Activated B cell treated with CpG ODN at 0.5 μM for 24 hours (primary cell): ENCODE measurements at regions not wholly inside any gene's neighbourhood (a gene's known extent, or its start where the extent isn't known, plus 50 kb on each side); places are given as distances from the start of the nearest gene placed in this dataset.

Experiments
- ATAC-seq: fragments of 200-7000 bp; cut with Tn5 transposase; one replicate; pipeline ENCODE4 v1.10.0; 2021; ENCODE audit warnings: low read depth, mild to moderate bottlenecking, moderate library complexity
- CTCF ChIA-PET: fragments of 350-600 bp; sonication (Branson Sonifier 250); formaldehyde crosslinking; loops from one replicate; lab custom pipeline; 2021; ENCODE audit warnings: antibody characterized with exemption; lab: Charles Lee
- POLR2A ChIA-PET: fragments of 350-600 bp; sonication (Branson Sonifier 250); formaldehyde crosslinking; loops from one replicate; lab custom pipeline; 2021; ENCODE audit warnings: antibody characterized with exemption; lab: Charles Lee
- DNase-seq: peaks from one replicate; pipeline ENCODE4 v3.0.0; 2022
- H3K27ac Mint-ChIP-seq: one replicate; pipeline ENCODE4 v1.8.0; 2020; ENCODE audit warnings: mixed read lengths
- H3K27me3 Mint-ChIP-seq: one replicate; pipeline ENCODE4 v1.8.0; 2021; ENCODE audit warnings: mixed read lengths
- H3K36me3 Mint-ChIP-seq: one replicate; pipeline ENCODE4 v1.8.0; 2021; ENCODE audit warnings: low read depth, mixed read lengths
- H3K4me1 Mint-ChIP-seq: one replicate; pipeline ENCODE4 v1.8.0; 2021; ENCODE audit warnings: mixed read lengths
- H3K4me3 Mint-ChIP-seq: one replicate; pipeline ENCODE4 v1.8.0; 2020; ENCODE audit warnings: mild to moderate bottlenecking, mixed read lengths
- H3K9me3 Mint-ChIP-seq: one replicate; pipeline ENCODE4 v1.8.0; 2020; ENCODE audit warnings: mixed read lengths
- CTCF ChIP-seq: fragments of 200-600 bp; IDR thresholded peaks from one replicate; pipeline ENCODE4 v1.8.0; 2022; ENCODE audit warnings: antibody characterized with exemption, mild to moderate bottlenecking
- intact Hi-C: fragments of 100-400 bp; cut with micrococcal nuclease; formaldehyde crosslinking; loops from one replicate; pipeline ENCODE4 v1.15.1; 2024

GRCh38 chr4:179662522-179662921, 2220.3 kb upstream of the AGA start:
- Mint-ChIP-seq H3K36me3 (no peaks in the 10 kb centered on the region), H3K27me3 (no peaks in the 10 kb centered on the region), H3K4me3 (no peak overlapping the region), H3K4me1 (no peaks in the 10 kb centered on the region), H3K27ac (no peak overlapping the region), H3K9me3 (peaks cover 17% of the 10 kb centered on the region)
- TF ChIP-seq CTCF = no peak
- DNase-seq (no peak), ATAC-seq (no peak)
- intact Hi-C loops = no loop called here
- CTCF ChIA-PET = no interaction called here
- POLR2A ChIA-PET = no interaction called here

DNA sequence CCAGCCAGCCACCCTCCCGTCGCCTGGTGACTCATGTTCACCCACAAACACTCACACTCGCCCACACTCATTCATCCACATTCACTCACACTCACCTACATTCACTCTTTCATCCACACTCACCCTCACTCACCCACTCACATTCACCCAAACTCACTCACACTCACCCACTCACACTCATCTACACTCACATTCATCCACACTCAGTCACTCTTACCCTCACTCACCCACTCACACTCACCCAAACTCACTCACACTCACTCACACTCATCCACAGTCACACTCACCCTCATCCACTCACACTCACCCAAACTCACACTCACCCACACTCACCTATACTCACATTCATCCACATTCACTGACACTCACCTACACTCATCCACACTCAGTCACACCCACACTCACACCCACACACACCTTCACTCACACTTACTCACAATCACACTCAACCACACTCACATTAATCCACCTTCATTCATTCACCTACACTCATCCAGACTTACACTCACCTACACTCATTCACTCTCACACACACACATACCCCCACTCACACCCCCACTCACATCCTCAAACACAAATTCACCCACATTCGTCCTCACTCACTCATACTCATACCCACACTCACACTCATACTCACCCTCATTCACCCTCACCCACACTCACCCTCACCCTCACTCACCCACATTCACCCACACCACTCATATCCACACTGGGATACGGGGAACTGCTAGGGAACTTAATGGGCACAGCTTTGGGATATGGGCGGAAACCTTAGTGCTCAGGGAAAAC, 2221.6 kb upstream of the AGA start:
- ATAC-seq (no peak), DNase-seq (no peak)
- intact Hi-C loops = no loop called here
- TF ChIP-seq CTCF = no peak
- Mint-ChIP-seq H3K9me3 (peaks cover 17% of the 10 kb centered on the region), H3K4me3 (no peak overlapping the region), H3K4me1 (no peaks in the 10 kb centered on the region), H3K27me3 (no peaks in the 10 kb centered on the region), H3K36me3 (no peaks in the 10 kb centered on the region), H3K27ac (no peak overlapping the region)
- ChIA-PET POLR2A (no interaction called here), CTCF (no interaction called here)

DNA sequence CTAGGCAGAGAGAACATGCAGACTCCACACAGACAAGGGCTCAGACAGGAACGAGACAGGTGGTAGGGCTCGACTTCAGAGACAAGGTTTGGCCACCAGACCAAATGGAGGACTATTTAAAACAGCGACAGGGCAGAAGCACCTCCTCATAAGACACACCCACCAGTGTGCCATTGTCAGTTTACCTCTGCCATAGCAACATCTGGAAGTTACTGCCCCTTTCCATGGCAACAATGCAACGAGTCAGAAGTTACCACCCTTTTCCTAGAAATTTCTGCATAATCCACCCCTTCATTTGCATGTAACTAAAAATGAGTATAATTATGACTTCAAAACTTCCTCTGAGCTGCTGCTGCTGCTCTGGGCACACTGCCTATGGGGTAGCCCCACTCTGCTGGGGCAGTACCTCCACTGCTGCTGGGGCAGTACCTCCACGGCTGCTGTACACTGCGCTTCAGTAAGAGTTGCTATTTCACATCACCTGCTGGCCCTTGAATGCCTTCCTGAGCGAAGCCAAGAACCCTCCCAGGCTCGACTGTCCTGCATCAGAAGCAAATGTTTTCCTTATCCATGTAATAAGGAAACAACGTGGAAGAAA, 2222.3 kb upstream of the AGA start:
- no peak for TF ChIP-seq CTCF
- POLR2A ChIA-PET = no interaction called here
- Mint-ChIP-seq H3K27ac (no peak overlapping the region), H3K27me3 (no peaks in the 10 kb centered on the region), H3K36me3 (no peaks in the 10 kb centered on the region), H3K4me3 (no peak overlapping the region), H3K9me3 (peaks cover 17% of the 10 kb centered on the region), H3K4me1 (no peaks in the 10 kb centered on the region)
- CTCF ChIA-PET = no interaction called here
- DNase-seq (no peak), ATAC-seq (no peak)
- intact Hi-C loops = no loop called here

DNA sequence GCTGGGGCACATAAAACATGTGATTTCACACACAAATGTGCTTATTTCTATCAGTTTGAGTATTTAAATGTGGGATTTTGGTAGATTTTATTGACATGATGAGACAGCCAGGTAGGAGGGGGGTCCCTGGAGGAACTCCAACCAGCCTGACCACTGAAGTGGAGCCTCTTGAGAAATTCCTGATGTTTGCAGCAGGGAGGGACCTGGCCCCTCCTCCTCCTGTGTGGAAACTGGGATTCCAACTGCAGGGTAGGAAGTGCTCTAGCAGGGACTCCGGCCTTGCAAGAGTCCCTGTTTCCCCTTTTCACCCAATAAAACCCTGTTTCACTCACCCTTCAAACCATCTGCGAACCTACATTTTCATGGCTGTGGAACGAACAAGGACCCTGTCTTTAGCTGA, 2224.0 kb upstream of the AGA start:
- CTCF ChIA-PET = no interaction called here

More for the DNA sequence above, 2224.0 kb upstream of the AGA start:
- Mint-ChIP-seq H3K27ac (no peak overlapping the region), H3K27me3 (no peaks in the 10 kb centered on the region), H3K9me3 (peaks cover 12% of the 10 kb centered on the region), H3K4me1 (no peaks in the 10 kb centered on the region), H3K4me3 (no peak overlapping the region), H3K36me3 (no peaks in the 10 kb centered on the region)
- no peak for DNase-seq
- intact Hi-C loops = no loop called here
- no peak for TF ChIP-seq CTCF
- POLR2A ChIA-PET = no interaction called here
- ATAC-seq = no peak
